ENCODE measurements at regions not wholly inside any gene's neighbourhood (a gene's known extent, or its start where the extent isn't known, plus 50 kb on each side); places are given as distances from the start of the nearest gene placed in this dataset.

DNA sequence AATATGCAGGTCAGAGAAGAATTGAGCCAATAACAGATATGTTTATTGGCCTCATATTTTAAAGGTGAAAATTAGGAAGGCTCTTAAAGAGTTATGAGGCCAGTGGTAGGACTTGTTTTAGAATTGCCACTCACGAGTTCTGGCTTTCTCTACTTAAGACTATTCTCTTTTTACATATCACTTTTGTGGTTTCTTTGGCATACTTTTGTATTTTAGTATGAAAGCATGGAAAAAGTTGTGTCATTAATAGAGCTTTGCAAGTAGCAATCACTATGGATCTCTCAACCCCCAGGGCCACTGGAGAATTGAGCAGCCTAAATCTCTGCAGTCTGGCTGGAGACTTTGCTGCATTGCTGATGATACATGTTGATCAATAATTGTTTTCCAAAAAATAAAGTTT, 64.6 kb upstream of the SOX21 start:
- Histone ChIP-seq H3K4me3 (no peak overlapping the region), H3K9me3 (peaks cover 0 to 5% (median 0%) of the 10 kb centered on the region in 8 donors), H3K27ac (no peak overlapping the region), H3K27me3 (replicated peaks in 1 of 7) (no peaks in the 10 kb centered on the region), H3K4me1 (no peaks in the 10 kb centered on the region), H3K36me3 (no peaks in the 10 kb centered on the region)
- DNase-seq, result no peak
- 50 to 76% (median 67%) methylated on average over 1 of the region's 1 CpG for WGBS, 5 donors
- intact Hi-C loops (cut with DNase I; ENCODE audit: low total_unique reads), result no loop called here
- TF ChIP-seq POLR2AphosphoS5 (IDR thresholded peaks at IDR 0.05), result no peak

DNA sequence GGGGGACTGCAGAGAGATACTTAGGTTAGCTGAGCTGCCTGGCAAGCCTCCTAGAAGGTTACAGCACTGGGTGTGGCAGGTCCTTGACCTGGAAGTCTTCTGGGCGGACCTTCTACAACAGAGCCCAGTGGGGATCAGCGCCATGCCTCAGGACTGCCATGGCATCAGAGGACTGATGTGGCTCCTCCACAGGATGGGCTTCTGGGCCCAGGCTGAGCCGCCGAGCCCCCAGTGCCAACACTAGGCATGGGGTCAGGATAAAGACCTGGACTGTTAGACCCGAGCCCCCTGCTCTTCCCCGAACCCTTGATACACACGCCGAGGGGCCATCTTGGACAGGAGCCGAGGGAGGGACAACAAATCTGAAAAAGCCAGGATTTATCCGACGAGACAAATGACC, 64.0 kb upstream of the SOX21 start:
- Histone ChIP-seq H3K4me3 (no peak overlapping the region), H3K36me3 (no peaks in the 10 kb centered on the region), H3K4me1 (no peaks in the 10 kb centered on the region), H3K27ac (no peak overlapping the region), H3K27me3 (replicated peaks in 1 of 7) (no peaks in the 10 kb centered on the region), H3K9me3 (no peaks in the 10 kb centered on the region)
- 89 to 94% (median 92%) methylated on average over 9 to 11 of the region's 11 CpGs for WGBS, 5 donors
- intact Hi-C loops (cut with DNase I; ENCODE audit: low total_unique reads), result no loop called here
- no peak for DNase-seq
- TF ChIP-seq POLR2A (IDR thresholded peaks at IDR 0.05) (no peak), POLR2AphosphoS5 (IDR thresholded peaks at IDR 0.05) (no peak)
- TF ChIP-seq, protein P1, sequence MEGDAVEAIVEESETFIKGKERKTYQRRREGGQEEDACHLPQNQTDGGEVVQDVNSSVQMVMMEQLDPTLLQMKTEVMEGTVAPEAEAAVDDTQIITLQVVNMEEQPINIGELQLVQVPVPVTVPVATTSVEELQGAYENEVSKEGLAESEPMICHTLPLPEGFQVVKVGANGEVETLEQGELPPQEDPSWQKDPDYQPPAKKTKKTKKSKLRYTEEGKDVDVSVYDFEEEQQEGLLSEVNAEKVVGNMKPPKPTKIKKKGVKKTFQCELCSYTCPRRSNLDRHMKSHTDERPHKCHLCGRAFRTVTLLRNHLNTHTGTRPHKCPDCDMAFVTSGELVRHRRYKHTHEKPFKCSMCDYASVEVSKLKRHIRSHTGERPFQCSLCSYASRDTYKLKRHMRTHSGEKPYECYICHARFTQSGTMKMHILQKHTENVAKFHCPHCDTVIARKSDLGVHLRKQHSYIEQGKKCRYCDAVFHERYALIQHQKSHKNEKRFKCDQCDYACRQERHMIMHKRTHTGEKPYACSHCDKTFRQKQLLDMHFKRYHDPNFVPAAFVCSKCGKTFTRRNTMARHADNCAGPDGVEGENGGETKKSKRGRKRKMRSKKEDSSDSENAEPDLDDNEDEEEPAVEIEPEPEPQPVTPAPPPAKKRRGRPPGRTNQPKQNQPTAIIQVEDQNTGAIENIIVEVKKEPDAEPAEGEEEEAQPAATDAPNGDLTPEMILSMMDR (IDR thresholded peaks at IDR 0.05 in 8 of 11, conservative IDR thresholded peaks at IDR 0.05 in 3 of 11), result no peak

DNA sequence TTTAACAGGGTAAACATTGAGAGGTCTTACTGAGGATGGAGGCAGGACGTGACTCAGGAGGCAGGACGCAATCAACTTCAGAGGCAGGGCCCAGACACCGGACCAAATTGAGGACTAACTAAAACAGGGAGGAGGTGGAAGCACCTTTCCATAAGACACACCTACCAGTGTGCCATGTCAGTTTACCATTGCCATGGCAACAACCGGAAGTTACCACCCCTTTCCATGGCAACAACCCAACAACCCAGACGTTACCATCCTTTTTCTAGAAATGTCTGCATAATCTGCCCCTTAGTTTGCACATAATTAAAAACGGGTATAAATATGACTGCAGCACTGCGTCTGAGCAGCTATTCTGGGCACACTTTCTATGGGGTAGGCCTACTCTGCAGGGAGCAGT, 53.5 kb upstream of the SOX21 start:
- WGBS, 5 donors, result 81 to 85% (median 85%) methylated on average over 7 of the region's 7 CpGs
- intact Hi-C loops (cut with DNase I; ENCODE audit: low total_unique reads), result no loop called here
- H3K27ac ChIP-seq, result no peak overlapping the region
- H3K36me3 ChIP-seq, result no peaks in the 10 kb centered on the region
- TF ChIP-seq, protein P1 (IDR thresholded peaks at IDR 0.05 in 8 of 11, conservative IDR thresholded peaks at IDR 0.05 in 3 of 11), result no peak
- no peak for TF ChIP-seq POLR2A (IDR thresholded peaks at IDR 0.05)
- TF ChIP-seq POLR2AphosphoS5 (IDR thresholded peaks at IDR 0.05), result no peak
- no peak for DNase-seq
- no peaks in the 10 kb centered on the region for H3K9me3 ChIP-seq
- no peaks in the 10 kb centered on the region for H3K4me1 ChIP-seq
- H3K4me3 ChIP-seq, result no peak overlapping the region
- H3K27me3 ChIP-seq (replicated peaks in 1 of 7), result peaks cover 0 to 4% (median 0%) of the 10 kb centered on the region in 7 donors

DNA sequence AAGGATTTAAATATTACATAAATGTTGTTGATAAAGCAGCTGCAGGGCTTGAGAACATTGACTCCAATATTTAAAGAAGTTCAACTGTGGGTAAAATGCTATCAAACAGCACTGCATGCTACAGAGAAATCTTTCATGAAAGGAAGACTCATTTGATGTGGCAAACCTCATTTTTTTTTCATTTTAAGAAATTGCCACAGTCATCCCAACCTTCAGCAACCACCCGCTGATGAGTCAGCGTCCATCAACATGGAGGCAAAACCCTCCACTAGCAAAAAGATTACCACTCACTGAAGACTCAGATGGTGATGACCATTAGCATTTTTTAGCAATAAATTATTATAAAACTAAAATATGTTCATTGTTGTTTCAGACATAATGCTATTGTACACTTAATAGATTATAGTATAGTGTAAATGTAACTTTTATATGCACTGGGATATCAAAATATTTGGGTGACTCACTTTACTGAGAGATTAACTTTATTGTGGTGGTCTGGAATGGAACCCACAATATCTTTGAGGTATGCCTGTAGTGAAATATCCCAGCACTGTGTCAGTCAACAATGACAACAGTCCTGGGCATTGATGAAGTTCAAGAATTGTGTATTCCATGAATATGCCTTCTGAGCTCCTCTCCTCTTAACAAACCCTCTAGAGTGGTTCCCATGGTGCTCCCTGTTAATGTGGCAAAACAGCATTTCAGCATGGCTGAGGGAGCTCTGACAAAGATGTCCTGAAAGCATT, 52.4 kb upstream of the SOX21 start:
- 64 to 86% (median 72%) methylated on average over 2 of the region's 2 CpGs for WGBS, 5 donors
- Histone ChIP-seq H3K9me3 (no peaks in the 10 kb centered on the region), H3K36me3 (no peaks in the 10 kb centered on the region), H3K4me3 (no peak overlapping the region), H3K27me3 (replicated peaks in 1 of 7) (peaks cover 0 to 4% (median 0%) of the 10 kb centered on the region in 7 donors), H3K27ac (no peak overlapping the region), H3K4me1 (no peaks in the 10 kb centered on the region)
- no peak for DNase-seq
- intact Hi-C loops (cut with DNase I; ENCODE audit: low total_unique reads), result no loop called here
- TF ChIP-seq POLR2A (IDR thresholded peaks at IDR 0.05) (no peak), POLR2AphosphoS5 (IDR thresholded peaks at IDR 0.05) (no peak)
- TF ChIP-seq, protein P1 (IDR thresholded peaks at IDR 0.05 in 8 of 11, conservative IDR thresholded peaks at IDR 0.05 in 3 of 11), result no peak

Measured in spleen (tissue), 11 donors.